MM.1S (cell line): ENCODE measurements at regions not wholly inside any gene's neighbourhood (a gene's known extent, or its start where the extent isn't known, plus 50 kb on each side); places are given as distances from the start of the nearest gene placed in this dataset.

Source experiments
- CTCF ChIP-seq: fragments of 300-600 bp; sonication (generic); IDR thresholded peaks from 2 replicates; pipeline ENCODE4 v1.5.1; 2016; ENCODE audit warnings: antibody characterized with exemption, low read length, mixed read lengths
- EZH2 ChIP-seq: fragments of 300-600 bp; sonication (generic); optimal IDR thresholded peaks from 2 replicates; pipeline ENCODE3; 2017; ENCODE audit warnings: low read depth, mild to moderate bottlenecking, antibody characterized with exemption, low read length, mixed read lengths
- EZH2phosphoT487 ChIP-seq: fragments of 300-600 bp; sonication (generic); IDR thresholded peaks from 2 replicates; pipeline ENCODE4 v1.6.1; 2018; ENCODE audit warnings: antibody characterized with exemption, low read length

- TF ChIP-seq CTCF (no peak), EZH2phosphoT487 (no peak), EZH2 (no peak)
Measured at GRCh38 chr2:188114014-188114413, 177.7 kb upstream of the GULP1 start.
